CD4-positive, alpha-beta T cell treated with Interleukin-6 for 4 hours (primary cell): ENCODE measurements at regions not wholly inside any gene's neighbourhood (a gene's known extent, or its start where the extent isn't known, plus 50 kb on each side); places are given as distances from the start of the nearest gene placed in this dataset.

ENCODE experiments used
- DNase-seq: peaks from one replicate; pipeline ENCODE4 v3.0.0-alpha.2; 2020; ENCODE audit warnings: mixed read lengths

DNA sequence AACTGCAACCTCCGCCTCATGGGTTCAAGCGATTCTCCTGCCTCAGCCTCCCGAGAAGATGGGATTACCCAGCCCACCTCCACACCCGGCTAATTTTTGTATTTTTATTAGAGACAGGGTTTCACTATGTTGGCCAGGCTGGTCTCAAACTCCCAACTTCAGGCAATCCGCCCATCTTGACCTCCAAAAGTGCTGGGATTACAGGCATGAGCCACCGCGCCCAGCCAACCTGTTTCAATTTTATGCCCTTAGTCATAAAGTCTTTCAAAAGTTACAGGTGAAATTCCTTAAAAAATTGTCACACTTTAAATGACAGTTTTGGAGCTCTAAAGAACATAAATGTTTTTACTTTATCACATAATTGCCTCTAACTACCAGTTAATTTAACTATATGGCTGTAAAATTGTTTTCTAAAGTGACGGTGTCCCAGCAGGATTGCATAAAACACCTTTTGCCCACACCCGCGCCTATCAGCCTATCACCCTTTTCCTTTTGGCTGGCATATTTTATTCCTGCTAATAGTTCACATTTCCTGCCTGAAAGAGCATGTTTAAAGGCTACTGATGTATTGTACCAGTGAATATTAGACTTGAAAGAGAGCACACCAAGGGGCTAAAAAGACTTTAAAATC is 164.2 kb upstream of the SEMA6D start:
- no peak for DNase-seq

DNA sequence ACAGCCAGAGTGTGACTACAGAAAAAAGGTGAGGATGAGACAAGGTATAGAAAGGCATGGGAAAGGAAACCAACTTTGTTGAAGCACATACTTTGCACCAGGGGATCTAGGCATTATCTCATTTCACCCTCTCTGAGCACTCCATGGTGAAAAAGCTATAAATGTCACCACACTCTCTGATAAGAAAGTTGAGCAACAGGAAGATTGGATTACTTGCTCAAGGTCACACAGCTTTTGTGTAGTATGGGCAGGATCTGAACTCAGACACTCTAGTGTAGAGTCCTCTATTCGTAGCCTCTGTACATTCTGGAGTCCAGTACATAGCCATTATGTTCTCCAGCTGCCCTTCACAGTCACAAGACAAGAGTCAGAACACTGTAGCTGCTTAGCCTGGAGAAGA is 163.4 kb upstream of the SEMA6D start:
- no peak for DNase-seq

DNA sequence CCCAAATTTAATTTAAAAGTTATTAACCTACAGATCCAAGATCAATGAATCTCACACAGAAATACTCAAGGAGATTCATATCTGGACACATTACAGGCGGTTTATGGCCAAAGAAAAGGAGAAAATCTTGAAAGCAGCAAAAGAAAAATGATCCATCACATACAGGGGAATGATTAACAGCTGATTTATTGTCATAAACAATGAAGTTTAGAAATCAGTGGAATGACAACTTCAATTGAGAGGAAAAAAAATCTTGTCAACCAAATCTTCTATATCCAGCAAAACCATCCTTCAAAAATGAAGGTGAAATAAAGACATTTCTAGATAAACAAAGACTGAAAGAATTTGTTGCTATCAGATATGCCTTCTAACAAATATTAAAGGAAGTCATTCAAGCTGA is 156.2 kb upstream of the SEMA6D start:
- no peak for DNase-seq

DNA sequence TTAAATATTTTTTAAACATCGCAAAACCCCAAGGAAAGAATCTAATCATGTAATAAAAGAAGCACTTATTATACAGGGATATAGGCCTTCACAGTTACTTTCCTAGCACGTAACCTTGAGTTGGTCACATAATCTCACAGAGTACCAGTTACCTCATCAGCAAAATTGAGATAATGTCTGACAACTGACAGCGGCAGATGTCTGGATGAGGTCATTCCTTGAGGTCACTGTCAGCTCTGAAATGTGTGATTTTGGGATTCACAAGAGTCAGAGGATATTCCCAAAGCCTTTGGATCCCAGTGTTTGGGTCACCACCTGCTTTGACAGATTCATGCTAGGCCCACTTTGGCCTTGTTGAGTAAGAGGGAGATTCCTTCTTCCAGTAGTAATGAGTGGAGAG is 151.4 kb upstream of the SEMA6D start:
- no peak for DNase-seq

DNA sequence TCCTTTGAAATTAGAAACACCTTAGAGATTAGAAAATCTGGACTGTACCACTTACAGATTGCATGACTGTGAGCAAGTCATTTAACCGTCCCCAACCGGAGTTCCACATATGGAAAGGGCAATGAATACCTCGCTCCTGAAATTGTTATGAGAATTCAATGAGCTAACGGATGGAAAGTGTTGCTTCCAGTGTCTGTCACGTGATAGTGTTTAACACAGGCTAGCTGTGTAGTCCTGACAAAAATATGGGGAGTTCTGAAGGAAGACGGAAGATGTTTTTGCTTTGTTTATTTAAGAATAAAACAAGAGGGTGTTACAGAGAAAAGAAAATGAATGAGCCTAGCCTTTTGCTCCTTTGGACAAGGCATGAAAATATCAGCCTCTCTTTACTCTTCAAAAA is 150.7 kb upstream of the SEMA6D start:
- no peak for DNase-seq

DNA sequence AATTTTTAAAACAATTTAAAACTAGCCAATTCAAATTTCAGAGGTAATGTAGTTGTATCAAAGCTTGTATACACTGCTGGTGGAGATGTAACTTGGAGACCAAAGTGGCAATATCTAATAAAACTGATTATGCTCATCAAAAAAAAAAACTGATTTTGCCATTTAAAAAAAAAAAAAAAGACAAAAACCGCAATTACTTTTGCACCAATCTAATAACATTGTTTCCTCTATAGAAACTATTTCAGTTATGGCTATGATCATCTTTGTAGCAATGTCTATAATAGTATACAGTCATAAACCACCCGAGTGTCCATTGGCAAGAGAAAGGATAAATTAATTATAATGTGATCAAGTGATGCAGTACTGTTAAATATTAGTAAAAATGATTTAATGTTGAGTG is 149.3 kb upstream of the SEMA6D start:
- DNase-seq = no peak

DNA sequence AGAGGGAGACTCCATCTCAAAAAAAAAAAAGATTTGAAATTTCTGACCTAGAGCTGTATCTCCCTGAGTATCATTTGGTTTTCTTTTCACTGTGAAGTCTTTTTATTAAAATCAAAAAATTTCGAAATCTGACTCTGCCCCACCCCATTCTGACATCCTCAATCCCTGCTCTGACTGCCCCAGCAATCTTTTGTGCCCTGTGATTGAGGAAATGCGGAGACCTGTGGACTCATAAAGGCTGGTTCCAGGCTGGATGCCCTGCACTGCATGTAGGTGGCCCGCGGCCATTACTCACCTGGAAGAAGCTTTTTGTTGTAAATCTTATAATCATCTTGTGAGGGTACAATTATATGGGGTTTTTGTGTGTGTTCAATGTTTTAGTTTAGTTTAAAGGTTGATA is 147.3 kb upstream of the SEMA6D start:
- no peak for DNase-seq

DNA sequence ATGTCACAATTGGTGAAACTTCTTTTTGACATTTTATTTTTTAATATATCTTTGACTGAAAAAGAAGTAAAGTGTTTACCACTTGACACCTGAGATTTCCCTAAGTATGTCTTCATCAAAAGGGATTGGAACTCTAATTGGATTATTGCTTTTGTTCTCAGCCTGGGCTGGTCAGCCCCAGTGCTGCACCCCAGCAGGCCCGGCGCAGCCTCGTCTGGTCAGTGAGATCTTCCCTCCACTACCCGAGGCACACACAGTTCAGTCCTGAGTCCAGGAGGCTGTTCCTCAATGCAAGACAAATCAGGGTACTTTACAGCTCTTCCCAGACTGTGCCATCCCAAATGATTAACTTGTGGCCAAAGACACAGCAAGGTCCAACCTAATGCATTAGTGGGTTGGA is 146.9 kb upstream of the SEMA6D start:
- no peak for DNase-seq

DNA sequence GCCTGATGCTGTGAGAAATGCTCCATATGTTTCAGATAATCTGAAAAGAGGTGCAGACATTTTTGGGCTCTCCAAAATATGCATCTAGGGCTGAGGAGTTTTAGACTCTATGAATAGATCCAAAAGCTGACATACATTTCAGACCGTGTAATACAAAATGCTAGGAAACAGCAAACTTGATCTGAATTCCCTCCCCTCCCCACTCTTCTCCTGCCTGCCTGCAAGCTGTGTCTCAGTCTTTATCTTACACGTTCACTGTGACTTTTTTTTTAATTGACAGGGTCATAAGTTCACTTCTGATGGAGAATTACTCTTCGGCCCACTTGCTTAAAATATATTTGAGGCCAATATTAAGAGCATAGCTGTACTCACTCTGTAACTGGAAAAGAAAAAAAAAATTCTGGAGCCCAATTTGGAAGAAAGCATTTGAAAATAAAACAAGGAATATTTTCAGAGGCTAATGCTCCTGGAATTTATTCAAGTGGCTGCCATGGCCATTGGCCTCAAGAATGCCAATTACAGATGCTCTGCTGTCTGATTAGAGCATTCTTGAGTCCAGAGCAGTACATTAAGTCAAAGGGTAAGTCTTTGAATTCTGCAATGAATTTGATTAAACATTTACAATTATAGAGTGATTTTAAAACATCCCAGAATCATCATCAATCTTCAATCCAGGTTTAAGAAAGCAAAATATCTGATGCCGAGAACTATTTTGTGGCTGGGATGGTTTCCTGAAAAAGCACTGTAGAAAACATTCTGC is 146.2 kb upstream of the SEMA6D start:
- no peak for DNase-seq

DNA sequence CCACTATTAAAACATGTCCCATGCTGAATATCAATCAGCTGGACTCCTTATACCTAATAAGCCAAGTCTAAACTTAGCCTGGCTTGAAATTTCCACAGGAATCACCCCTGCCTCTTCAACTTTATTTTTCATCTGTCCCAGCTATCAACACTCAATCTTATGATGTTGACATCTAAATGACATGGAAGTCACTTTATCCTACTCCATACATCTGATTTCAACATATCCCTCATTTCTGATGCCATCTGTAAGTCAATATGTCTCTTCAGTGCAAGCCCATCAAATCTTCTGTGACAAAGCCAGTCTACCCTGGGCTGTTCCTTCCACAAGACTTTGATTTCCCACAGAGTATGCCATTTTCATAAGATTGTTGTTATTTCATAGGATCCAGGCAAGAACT is 143.6 kb upstream of the SEMA6D start:
- DNase-seq = no peak

DNA sequence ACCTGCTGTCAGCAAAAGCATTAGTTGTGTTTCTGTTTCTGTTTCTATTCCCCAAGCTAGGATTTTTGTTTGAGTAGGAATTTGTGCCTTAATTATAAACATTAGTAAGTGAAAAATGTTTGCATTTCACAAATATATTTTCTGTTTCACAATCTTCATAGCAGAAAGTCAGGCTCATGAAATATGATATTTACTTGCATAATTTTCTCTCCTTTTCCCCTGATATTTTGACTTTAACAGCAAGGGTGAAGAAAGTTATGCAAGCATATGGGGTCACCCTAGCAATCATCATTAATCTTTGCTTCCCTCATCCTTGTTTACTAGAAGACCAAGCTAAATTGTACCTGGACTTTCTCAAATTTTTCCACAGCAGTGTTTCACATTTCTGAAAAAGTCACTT is 140.3 kb upstream of the SEMA6D start:
- DNase-seq = no peak

DNA sequence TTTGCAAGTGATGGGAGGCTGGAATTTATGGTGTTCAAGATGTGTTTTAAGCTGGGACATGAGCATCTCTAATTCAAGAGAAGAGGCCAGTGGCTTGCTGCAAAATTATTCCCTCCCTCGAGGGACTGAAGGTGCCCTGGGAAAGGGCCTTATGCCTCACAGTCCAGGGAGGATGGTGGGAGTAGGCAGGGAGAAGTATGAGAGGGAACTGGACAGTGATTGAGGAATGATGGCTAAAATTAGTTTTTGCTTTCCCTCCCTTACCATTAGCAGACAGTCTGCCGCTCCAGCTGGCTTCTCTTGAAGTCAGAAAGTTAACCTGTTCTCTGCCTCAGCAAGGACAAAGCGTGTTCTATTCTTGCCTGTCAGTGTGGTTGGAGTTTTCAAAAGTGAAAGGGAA is 139.8 kb upstream of the SEMA6D start:
- DNase-seq = no peak

DNA sequence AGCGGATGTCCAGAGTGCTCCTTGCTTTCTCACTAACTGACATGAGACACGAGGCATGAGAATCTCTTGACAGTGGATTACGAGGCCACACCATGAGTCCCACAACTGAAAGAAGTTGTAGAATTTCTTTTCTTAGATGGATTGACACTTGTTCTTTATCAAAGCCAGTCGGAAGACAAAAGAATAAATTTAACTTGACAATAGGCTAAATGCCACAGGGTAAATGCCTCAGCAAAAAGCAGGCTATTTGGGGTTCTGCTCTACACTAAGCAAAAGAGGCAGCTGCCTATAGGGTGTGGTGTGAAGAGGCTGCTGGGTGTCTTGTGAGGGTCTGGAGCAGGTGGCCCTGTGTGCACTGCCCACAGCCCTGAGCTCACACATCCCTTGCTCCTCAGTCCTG is 135.1 kb upstream of the SEMA6D start:
- DNase-seq = no peak

DNA sequence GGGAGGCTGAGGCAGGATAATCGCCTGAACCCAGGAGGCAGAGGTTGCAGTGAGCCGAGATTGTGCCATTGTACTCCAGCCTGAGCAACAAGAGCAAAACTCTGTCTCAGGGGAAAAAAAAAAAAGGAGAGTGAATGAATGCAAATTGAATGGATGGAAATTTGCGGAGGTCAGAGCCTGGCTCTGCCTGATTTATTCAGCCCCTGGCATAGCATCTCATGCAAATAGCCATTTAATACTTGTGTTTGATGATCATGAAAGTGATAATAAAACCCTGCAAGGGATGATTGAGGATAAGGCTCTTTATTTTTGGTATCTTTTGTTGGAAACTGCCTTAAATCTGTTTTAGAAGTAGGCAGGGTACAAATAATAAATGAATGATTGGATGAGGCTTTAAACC is 133.0 kb upstream of the SEMA6D start:
- no peak for DNase-seq

DNA sequence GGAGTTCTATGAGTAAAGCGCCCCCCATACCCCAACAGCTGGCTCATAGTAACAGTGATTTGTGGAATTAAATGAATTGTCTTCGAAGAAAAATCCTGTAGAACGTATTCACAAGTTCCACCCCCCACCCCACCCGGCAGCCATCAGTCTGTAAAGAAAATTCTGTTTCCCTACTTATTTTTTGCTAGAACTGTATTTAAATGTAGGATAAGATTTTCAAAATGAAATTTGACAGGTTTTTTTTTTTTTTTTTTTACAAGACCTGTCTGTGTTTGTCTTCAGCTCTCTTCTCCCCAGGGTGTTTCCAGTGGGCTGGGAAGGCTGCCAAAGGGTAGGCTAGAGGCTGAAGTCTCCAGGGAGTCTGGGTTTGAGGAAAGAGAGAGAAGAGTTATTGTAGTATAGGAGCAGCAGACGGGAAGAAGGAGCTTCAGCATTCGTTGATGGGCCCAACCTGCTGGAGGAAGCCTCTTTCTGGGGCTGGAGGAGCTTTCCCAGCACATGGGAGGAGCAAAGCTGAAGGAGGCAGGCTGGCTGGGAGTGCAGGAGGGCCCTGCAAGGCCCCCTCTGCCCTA is 130.6 kb upstream of the SEMA6D start:
- DNase-seq = no peak

DNA sequence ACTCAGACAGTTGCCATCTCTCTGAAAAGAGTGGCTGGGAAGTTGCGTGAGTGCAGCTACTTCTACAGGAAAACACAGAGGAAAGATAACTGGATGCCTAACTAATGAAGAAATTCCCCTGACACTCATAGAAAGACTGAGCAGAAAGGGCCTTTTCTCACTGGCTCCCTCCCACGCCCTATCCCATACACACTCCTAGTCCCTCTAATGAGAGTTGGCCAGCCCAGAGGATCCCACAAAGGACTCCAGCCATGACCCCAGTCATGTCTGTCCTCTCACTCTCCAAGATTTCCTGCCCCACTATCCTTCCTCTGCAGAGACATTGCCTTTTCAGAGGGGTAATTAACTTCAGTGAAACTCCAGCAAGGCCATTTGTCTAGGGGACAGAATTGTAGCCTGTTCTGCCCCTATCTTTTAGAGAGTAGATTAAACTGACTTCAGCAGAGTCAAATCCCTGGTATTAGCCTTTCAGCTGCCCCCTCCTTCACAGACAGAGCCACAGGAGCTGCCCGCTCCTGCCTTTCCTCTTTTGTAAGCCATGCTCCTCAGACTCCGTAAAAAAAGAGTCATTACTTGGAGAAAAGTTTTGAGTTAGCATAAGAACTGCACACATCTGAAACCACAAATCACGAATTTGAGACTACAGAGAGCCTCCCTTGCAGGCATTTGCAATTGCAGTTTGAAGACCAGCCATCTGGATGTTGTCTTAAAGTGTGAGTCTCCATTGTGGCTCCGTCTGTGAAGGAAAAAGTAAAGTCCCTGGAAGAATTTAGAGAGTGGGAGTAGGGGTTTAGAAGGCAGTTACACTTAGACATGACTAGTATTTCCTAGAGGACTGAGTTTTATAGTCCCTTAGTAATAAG is 129.1 kb upstream of the SEMA6D start:
- DNase-seq = no peak

DNA sequence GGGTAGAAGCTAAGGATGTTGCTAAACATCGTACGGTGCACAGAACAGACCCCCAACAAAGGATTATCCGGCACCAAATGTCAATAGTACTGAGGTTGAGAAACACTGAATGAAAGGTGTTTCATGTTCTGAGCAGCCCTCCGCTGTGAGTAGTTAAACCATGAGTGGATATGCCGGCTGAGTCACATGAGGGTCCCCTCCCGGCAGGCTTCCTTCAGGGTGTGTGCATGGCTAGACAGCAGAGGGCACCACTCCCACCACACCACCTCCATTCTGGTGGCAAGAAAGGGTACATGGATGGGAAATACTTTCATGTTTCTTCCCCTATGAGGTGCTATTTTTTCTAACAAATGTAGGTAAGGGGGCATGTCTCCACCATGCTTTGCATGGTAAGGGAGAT is 128.3 kb upstream of the SEMA6D start:
- DNase-seq = no peak

DNA sequence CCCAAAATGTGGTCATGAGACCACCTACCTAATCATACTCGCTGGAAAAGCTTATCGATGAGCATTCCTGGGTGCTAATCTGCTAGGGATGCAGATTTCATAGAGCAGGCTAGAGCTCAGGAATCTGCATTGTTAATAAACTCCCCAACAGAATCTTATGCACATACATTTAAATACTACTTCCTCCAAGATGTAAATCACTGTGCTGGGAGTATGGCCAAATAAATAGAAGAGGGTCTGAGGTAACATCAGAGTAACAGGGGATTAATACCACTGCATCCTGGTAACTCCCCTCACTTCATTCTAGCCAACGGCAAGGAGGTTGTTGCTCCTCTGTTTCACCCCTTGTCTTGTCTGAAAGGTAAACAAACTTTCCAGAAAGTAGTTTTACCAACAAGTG is 118.3 kb upstream of the SEMA6D start:
- DNase-seq = no peak

DNA sequence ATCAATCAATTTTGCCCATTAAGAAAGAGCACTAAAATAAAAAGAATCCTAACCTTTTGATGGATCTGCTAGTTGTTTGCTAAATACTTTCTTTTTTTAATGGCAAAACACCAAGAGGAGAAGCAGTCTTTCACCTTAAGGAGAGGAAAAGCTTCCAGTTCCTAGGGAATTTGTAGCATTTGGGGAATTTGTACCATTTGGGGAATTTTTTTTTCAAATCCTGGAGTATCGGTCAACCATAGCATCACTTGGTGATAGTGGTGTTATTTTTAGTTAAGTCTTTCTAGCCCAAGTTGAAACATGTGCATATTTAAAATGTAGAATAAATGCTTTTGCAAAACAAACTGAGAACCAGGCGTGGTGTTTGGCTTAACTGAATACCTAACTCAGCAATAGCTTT is 117.5 kb upstream of the SEMA6D start:
- no peak for DNase-seq

DNA sequence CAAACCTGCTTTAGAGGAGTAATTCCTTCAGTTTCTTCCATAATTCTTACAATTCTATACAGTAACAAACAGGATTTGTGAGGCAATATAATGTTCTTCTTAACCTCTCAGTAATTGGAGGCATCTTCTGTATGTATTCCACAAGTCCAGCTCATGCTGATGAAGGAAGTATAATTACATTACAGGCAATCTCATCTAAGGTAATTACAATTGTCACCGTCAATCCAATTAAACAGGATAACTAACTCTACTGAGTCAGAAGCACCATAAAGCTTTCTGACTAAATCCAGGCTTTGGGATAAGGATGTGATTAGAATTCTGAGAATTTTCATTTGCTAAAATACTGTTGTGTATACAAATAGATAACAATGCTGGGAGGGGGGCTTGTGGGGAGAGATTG is 115.2 kb upstream of the SEMA6D start:
- DNase-seq = no peak

DNA sequence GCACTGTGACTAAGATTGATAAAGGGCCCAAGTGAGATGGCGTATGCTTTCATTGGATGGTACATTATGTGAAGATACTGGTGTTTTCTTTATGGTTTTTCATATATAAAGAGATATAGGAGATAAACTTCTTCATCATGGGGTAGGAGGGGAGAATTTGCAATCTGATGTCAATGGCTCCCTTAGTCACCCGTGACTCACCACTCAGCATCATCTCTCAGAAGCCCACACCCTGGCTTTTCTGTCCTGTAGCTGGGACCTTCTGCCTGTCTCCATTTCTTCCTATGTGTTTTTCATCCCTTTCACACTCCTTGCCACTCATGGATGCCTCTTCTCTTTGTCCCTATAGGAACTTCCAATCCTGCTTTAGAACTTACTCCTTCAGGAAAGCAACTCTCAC is 114.3 kb upstream of the SEMA6D start:
- no peak for DNase-seq

DNA sequence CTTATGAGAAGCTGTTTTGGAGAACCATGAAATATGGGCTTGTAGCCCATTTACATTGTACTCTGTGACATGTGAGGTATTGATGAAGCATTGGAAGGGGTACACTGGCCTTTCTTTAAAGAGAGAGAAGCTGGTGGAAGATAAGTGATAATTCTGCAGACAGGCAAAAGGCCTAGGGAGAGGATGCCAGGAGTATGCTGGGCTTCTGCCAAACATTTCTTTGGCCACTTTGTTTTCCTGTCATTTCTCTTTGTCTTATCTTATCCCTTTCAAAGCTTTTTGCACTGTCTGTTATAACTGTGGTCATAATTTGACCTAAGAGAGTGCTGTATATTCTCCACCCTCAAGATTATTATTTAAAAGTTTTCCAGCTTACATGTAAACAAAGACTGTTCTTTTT is 109.6 kb upstream of the SEMA6D start:
- DNase-seq = no peak

DNA sequence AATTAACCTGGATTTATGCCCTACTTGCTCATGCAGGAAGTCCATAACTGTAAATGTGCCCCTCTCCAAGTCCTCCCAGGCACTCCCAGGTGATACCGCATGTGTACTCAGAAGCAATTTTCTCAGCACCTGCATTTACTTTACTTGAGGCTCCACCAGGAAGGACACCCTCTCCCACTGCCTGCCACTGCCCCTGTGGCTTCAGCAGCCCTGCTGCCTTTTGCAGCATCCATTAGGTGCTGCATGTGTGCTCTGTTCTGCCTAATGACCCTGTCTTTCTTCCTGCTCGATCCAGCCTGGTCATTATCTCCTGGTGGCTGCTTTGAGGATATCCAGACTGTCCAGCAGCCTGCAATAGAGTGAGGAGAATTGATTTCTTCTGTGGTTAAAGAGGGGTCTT is 107.6 kb upstream of the SEMA6D start:
- DNase-seq = no peak

DNA sequence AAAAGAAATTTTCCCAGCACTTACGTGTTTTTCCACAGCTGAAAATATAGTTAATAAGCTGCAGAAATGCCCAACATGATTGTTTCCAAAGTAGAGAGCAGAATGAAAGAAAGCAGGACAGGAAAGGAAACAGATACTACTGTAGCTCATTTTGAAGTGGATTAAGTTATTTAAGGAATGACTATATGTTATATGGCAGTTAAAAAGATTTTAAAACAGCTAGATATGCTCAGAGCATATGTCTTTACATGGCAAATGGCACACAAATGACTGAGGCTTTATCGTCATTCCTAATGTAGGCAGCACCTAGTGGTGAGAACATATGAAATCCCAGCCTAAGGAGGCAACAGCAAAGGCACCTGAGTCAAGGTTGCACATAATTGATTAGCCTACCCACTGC is 106.6 kb upstream of the SEMA6D start:
- DNase-seq = no peak
